ENCODE measurements at regions not wholly inside any gene's neighbourhood (a gene's known extent, or its start where the extent isn't known, plus 50 kb on each side); places are given as distances from the start of the nearest gene placed in this dataset.

GRCh38 chr6:44011350-44011920 is 115.8 kb downstream of the MRPL14 start:
- no peaks in the 10 kb centered on the region for H4K20me1 ChIP-seq (ENCODE audit: insufficient read depth, low read length)
- no peak overlapping the region for H3K4me2 ChIP-seq (replicated peaks; ENCODE audit: extremely low read depth, low read length, poor library complexity, severe bottlenecking)
- H3K9ac ChIP-seq (ENCODE audit: insufficient read depth, low read length, poor library complexity, severe bottlenecking): no peak overlapping the region
- DNase-seq: no peak
- H2AFZ ChIP-seq (ENCODE audit: insufficient read depth, low read depth, low read length, poor library complexity, severe bottlenecking): no peak overlapping the region
- H3K4me1 ChIP-seq (ENCODE audit: control insufficient read depth in 1 of 2, insufficient read depth in 2 of 2, low read length in 2 of 2): peaks cover 22 to 43% of the 10 kb centered on the region in 2 donors
- H3K4me3 ChIP-seq (replicated peaks in 1 of 3; ENCODE audit: low read depth in 2 of 3, low read length in 3 of 3): no peak overlapping the region
- Mint-ChIP-seq H3K36me3 (peaks cover 9 to 11% of the 10 kb centered on the region in 2 donors), H3K4me1 (peaks cover 34% of the 10 kb centered on the region), H3K27ac (peak overlapping the region; percentile 67 to 94 (median 90)), H3K9me3 (peaks cover 14 to 27% (median 20%) of the 10 kb centered on the region in 7 donors), H3K4me3 (peak overlapping the region in 1 of 2 donors; percentile 67), H3K27me3 (ENCODE audit: low read depth in 3 of 3) (peaks cover 15 to 28% (median 21%) of the 10 kb centered on the region in 3 donors)
- peaks cover 14 to 24% of the 10 kb centered on the region in 2 donors for H3K9me3 ChIP-seq (replicated peaks in 1 of 2; ENCODE audit: control insufficient read depth in 1 of 2, insufficient read depth in 1 of 2, low read length in 2 of 2)
- H3K36me3 ChIP-seq (replicated peaks in 1 of 2; ENCODE audit: control insufficient read depth in 1 of 2, insufficient read depth in 2 of 2, low read length in 2 of 2): no peaks in the 10 kb centered on the region
- H3K27me3 ChIP-seq (ENCODE audit: control insufficient read depth in 2 of 2, insufficient read depth in 2 of 2, low read length in 2 of 2): peaks cover 0 to 20% of the 10 kb centered on the region in 2 donors
- intact Hi-C loops (cut with micrococcal nuclease): loop anchor here (5.0 kb wide), 4 partner anchors 34 to 66 kb away; no protein-coding TSS in a partner anchor
- H3K79me2 ChIP-seq (ENCODE audit: insufficient read depth, low read length): no peaks in the 10 kb centered on the region
- no peak for TF ChIP-seq CTCF (IDR thresholded peaks at IDR 0.05)
- whole genome bisulfite sequencing (ENCODE audit: insufficient coverage): 65% methylated on average over 2 of the region's 2 CpGs
- H3K27ac ChIP-seq (ENCODE audit: low read depth in 1 of 2, low read length in 2 of 2): peak overlapping the region in 1 of 2 donors; percentile 62

GRCh38 chr6:44010411-44011349 is 116.6 kb downstream of the MRPL14 start:
- Histone ChIP-seq H3K27me3 (ENCODE audit: control insufficient read depth in 2 of 2, insufficient read depth in 2 of 2, low read length in 2 of 2) (peaks cover 0 to 26% of the 10 kb centered on the region in 2 donors), H3K27ac (ENCODE audit: low read depth in 1 of 2, low read length in 2 of 2) (peak overlapping the region in 1 of 2 donors; percentile 62), H3K4me3 (replicated peaks in 1 of 3; ENCODE audit: low read depth in 2 of 3, low read length in 3 of 3) (no peak overlapping the region), H3K9ac (ENCODE audit: insufficient read depth, low read length, poor library complexity, severe bottlenecking) (no peak overlapping the region), H4K20me1 (ENCODE audit: insufficient read depth, low read length) (no peaks in the 10 kb centered on the region), H3K4me1 (ENCODE audit: control insufficient read depth in 1 of 2, insufficient read depth in 2 of 2, low read length in 2 of 2) (peaks cover 22 to 43% of the 10 kb centered on the region in 2 donors), H3K9me3 (replicated peaks in 1 of 2; ENCODE audit: control insufficient read depth in 1 of 2, insufficient read depth in 1 of 2, low read length in 2 of 2) (peaks cover 14 to 24% of the 10 kb centered on the region in 2 donors), H3K79me2 (ENCODE audit: insufficient read depth, low read length) (no peaks in the 10 kb centered on the region), H2AFZ (ENCODE audit: insufficient read depth, low read depth, low read length, poor library complexity, severe bottlenecking) (no peak overlapping the region), H3K36me3 (replicated peaks in 1 of 2; ENCODE audit: control insufficient read depth in 1 of 2, insufficient read depth in 2 of 2, low read length in 2 of 2) (no peaks in the 10 kb centered on the region), H3K4me2 (replicated peaks; ENCODE audit: extremely low read depth, low read length, poor library complexity, severe bottlenecking) (no peak overlapping the region)
- Mint-ChIP-seq H3K4me1 (peaks cover 34% of the 10 kb centered on the region), H3K27me3 (ENCODE audit: low read depth in 3 of 3) (peaks cover 15 to 36% (median 28%) of the 10 kb centered on the region in 3 donors), H3K9me3 (peaks cover 14 to 27% (median 20%) of the 10 kb centered on the region in 7 donors), H3K4me3 (peak overlapping the region in 1 of 2 donors; percentile 67), H3K27ac (peak overlapping the region in 5 of 7 donors; percentile 73 to 87 (median 83)), H3K36me3 (peaks cover 9 to 14% of the 10 kb centered on the region in 2 donors)
- DNase-seq: peak; percentile 72 to 82 (median 80)
- WGBS (ENCODE audit: insufficient coverage): 66% methylated on average over 11 of the region's 11 CpGs
- TF ChIP-seq CTCF (IDR thresholded peaks at IDR 0.05): no peak
- intact Hi-C loops (cut with micrococcal nuclease): loop anchor here (5.0 kb wide), 4 partner anchors 33 to 67 kb away; no protein-coding TSS in a partner anchor

Measured in CD14-positive monocyte (primary cell).